Left lung (tissue), 4 donors: ENCODE measurements at regions not wholly inside any gene's neighbourhood (a gene's known extent, or its start where the extent isn't known, plus 50 kb on each side); places are given as distances from the start of the nearest gene placed in this dataset.

ENCODE experiments used
- ATAC-seq: fragments of 200-7000 bp; cut with Tn5 transposase; one replicate; pipeline ENCODE4 v1.9.1; 2020; ENCODE audit warnings: moderate library complexity
- DNase-seq, 4 donors: peaks; one replicate each; pipeline ENCODE4 v3.0.0-alpha.2; 2013 to 2020
- H3K27ac ChIP-seq, 2 donors: fragments of 200-600 bp; sonication (generic) in 1 of 2; one replicate each; pipeline versions ENCODE4 v1.5.0 to v1.8.0; 2020 to 2021
- H3K27me3 ChIP-seq, 2 donors: fragments of 200-600 bp; sonication (generic) in 1 of 2; one replicate each; pipeline versions ENCODE4 v1.5.0 to v1.8.0; 2020 to 2021
- H3K36me3 ChIP-seq, 2 donors: fragments of 200-600 bp; sonication (generic) in 1 of 2; one replicate each; pipeline versions ENCODE4 v1.5.0 to v1.8.0; 2020 to 2021
- H3K4me1 ChIP-seq, 2 donors: fragments of 200-600 bp; one replicate each; pipeline ENCODE4 v1.8.0; 2021
- H3K4me3 ChIP-seq, 2 donors: fragments of 200-600 bp; sonication (generic) in 1 of 2; one replicate each; pipeline versions ENCODE4 v1.5.0 to v1.8.0; 2020 to 2021; ENCODE audit warnings: mild to moderate bottlenecking in 1 of 2
- H3K9me3 ChIP-seq, 2 donors: fragments of 200-600 bp; sonication (generic) in 1 of 2; one replicate each; pipeline versions ENCODE4 v1.5.0 to v1.8.0; 2020 to 2021
- intact Hi-C, 2 donors: fragments of 100-400 bp; cut with DNase I; formaldehyde crosslinking; loops; one replicate each; pipeline versions ENCODE4 v1.11.2 to v1.14.2; 2022
- TF ChIP-seq, protein P1 (sequence below), 2 donors: fragments of 200-600 bp; sonication (generic) in 1 of 2; IDR thresholded peaks; one replicate each; pipeline versions ENCODE4 v1.5.0 to v1.8.0; 2021; ENCODE audit warnings: antibody characterized with exemption in 2 of 2
- donor health status: DM: no; HTN: yes; CAD: no.
- donor health status: DM: no; HTN: no; CAD: no.

DNA sequence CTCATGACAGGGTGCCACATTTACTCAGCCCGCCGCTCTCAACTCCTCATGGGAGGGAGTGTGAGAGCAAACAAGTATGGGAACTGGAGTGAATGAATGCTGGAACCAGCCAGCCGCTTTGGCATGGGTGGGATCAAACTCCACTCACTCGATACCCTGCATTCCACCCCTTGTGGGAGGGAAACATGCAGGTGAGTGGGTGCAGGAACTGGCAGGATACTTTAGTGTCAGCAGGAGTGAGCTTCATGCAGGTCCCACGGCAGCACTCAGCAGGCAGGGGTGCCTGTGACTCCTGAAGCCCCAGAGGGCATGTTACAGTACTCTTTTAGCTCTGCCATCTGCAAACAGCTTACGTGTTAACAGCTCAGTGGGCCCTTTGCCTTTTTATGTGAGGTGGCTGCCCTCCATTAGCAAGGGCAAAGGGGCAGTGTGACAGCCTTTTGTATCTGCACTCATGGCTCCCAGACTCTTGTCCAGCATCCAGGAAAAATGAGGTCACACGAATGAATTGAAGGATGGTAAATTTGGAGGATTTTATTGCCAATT is 433.2 kb upstream of the NMUR2 start:
- no peak overlapping the region for H3K4me3 ChIP-seq
- DNase-seq (peak in 1 of 4 donors; percentile 21), ATAC-seq (no peak)
- TF ChIP-seq, protein P1, sequence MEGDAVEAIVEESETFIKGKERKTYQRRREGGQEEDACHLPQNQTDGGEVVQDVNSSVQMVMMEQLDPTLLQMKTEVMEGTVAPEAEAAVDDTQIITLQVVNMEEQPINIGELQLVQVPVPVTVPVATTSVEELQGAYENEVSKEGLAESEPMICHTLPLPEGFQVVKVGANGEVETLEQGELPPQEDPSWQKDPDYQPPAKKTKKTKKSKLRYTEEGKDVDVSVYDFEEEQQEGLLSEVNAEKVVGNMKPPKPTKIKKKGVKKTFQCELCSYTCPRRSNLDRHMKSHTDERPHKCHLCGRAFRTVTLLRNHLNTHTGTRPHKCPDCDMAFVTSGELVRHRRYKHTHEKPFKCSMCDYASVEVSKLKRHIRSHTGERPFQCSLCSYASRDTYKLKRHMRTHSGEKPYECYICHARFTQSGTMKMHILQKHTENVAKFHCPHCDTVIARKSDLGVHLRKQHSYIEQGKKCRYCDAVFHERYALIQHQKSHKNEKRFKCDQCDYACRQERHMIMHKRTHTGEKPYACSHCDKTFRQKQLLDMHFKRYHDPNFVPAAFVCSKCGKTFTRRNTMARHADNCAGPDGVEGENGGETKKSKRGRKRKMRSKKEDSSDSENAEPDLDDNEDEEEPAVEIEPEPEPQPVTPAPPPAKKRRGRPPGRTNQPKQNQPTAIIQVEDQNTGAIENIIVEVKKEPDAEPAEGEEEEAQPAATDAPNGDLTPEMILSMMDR (IDR thresholded peaks at IDR 0.05) = no peak
- H3K9me3 ChIP-seq = no peaks in the 10 kb centered on the region
- no peaks in the 10 kb centered on the region for H3K36me3 ChIP-seq
- H3K27me3 ChIP-seq = no peaks in the 10 kb centered on the region
- H3K4me1 ChIP-seq = no peaks in the 10 kb centered on the region
- intact Hi-C loops = no loop called here
- H3K27ac ChIP-seq = no peak overlapping the region

DNA sequence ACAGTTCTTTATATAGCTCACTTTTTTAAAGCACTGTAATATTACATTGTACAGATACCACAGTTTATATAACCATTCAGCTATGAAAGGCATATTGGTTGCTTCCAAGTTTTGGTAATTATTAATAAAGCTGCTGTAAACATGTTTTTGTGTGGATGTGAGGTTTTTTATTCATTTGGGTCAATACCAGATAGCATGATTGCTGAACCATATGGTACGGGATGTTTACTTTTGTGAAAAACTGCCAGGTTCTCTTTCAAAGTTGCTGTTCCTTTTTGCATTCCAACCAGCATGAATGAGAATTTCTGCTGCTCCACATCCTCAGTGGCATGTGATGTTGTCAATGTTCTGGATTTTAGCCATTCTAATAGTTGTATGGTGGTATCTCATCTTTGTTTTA is 439.6 kb upstream of the NMUR2 start:
- TF ChIP-seq, protein P1 (IDR thresholded peaks at IDR 0.05) = no peak
- intact Hi-C loops = no loop called here
- H3K4me3 ChIP-seq = no peak overlapping the region
- ATAC-seq (no peak), DNase-seq (no peak)
- H3K27ac ChIP-seq = no peak overlapping the region
- H3K27me3 ChIP-seq = no peaks in the 10 kb centered on the region
- H3K9me3 ChIP-seq = no peaks in the 10 kb centered on the region
- H3K4me1 ChIP-seq = no peaks in the 10 kb centered on the region
- no peaks in the 10 kb centered on the region for H3K36me3 ChIP-seq

DNA sequence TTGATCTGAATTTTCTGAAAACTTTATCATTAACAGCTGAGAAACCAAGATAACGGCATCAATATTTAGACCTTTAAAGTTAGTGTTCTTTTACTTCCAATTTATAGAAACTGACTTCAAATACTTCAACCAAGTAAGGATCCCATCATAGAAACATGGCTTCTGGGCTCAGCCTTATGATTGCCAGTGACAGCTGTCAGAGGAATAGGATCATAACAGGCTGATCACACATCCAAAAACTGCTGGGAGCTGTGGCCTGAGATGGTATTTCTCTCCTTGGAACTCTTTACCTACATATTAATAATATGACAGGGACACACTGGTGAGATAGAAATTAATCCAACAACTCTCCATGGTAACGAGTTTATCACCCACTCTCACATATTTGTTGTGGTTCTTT is 448.3 kb upstream of the NMUR2 start:
- intact Hi-C loops = no loop called here
- ATAC-seq (no peak), DNase-seq (no peak)
- H3K9me3 ChIP-seq = no peaks in the 10 kb centered on the region
- no peaks in the 10 kb centered on the region for H3K27me3 ChIP-seq
- H3K27ac ChIP-seq = no peak overlapping the region
- TF ChIP-seq, protein P1 (IDR thresholded peaks at IDR 0.05) = no peak
- no peak overlapping the region for H3K4me3 ChIP-seq
- H3K36me3 ChIP-seq = no peaks in the 10 kb centered on the region
- H3K4me1 ChIP-seq = no peaks in the 10 kb centered on the region

DNA sequence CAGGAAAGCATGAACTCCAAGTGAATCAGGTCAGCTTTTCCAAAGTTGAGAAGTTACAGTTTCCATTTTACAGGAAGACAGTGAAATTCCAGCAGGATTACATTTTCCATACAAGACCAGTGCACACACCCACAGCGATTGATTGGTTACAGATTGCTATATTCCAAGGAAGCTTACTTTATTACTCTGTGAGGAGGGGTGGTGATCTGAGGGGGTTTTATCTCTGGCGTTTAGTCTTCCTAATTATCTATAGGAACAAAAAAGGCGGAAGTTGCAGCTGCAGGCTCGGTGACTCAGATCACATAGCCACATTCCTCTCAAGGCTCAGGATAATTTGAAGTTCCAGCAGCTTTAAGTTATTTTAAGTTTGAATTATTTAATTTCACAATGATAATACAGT is 450.4 kb upstream of the NMUR2 start:
- Histone ChIP-seq H3K27ac (no peak overlapping the region), H3K27me3 (no peaks in the 10 kb centered on the region), H3K4me1 (no peaks in the 10 kb centered on the region), H3K9me3 (no peaks in the 10 kb centered on the region), H3K36me3 (no peaks in the 10 kb centered on the region), H3K4me3 (no peak overlapping the region)
- intact Hi-C loops = no loop called here
- no peak for ATAC-seq
- DNase-seq = no peak
- TF ChIP-seq, protein P1 (IDR thresholded peaks at IDR 0.05) = no peak

DNA sequence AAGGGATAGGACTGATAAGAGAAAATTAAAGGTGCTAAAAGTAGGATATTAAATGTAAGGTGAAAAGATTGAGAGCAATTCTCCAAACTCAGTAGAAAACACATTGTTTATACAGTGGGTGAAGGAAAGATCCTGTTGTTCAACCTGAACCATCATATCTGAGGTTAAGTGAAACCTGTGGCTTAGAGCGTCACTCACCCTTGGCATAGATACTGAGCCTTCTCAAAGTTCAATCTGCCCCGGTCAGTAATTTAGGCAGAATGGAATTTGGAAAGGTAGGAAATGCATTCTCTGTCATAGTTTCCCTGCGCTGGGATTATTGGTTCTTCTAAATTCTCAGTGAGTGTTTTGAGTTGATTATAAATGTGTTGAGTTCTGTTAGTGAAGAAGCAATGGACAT is 456.2 kb upstream of the NMUR2 start:
- intact Hi-C loops = no loop called here

More for the DNA sequence above, 456.2 kb upstream of the NMUR2 start:
- Histone ChIP-seq H3K9me3 (no peaks in the 10 kb centered on the region), H3K27ac (no peak overlapping the region), H3K4me3 (no peak overlapping the region), H3K27me3 (no peaks in the 10 kb centered on the region), H3K4me1 (no peaks in the 10 kb centered on the region), H3K36me3 (no peaks in the 10 kb centered on the region)
- DNase-seq = no peak
- TF ChIP-seq, protein P1 (IDR thresholded peaks at IDR 0.05) = no peak
- no peak for ATAC-seq
